ENCODE measurements at regions not wholly inside any gene's neighbourhood (a gene's known extent, or its start where the extent isn't known, plus 50 kb on each side); places are given as distances from the start of the nearest gene placed in this dataset.

DNA sequence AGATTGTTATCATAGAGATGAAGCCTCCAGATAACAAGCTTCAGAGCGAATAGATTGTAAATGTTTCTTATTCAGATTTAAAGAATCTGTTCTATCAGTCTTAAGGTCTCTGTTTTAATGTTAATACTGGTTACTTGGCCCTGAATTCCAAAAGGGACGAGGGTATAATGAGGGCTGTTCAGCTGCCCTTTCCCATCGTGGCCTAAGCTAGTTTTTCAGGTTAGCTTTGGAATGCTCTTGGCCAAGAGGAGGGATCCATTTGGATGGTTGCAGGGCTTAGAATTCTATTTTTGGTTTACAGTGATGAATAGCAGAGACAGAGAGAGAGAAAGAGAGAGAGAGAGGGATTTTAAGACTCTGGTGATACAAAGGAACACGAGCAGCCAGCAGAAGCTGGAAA is 62.8 kb upstream of the UFL1 start:
- TF ChIP-seq, protein P1, sequence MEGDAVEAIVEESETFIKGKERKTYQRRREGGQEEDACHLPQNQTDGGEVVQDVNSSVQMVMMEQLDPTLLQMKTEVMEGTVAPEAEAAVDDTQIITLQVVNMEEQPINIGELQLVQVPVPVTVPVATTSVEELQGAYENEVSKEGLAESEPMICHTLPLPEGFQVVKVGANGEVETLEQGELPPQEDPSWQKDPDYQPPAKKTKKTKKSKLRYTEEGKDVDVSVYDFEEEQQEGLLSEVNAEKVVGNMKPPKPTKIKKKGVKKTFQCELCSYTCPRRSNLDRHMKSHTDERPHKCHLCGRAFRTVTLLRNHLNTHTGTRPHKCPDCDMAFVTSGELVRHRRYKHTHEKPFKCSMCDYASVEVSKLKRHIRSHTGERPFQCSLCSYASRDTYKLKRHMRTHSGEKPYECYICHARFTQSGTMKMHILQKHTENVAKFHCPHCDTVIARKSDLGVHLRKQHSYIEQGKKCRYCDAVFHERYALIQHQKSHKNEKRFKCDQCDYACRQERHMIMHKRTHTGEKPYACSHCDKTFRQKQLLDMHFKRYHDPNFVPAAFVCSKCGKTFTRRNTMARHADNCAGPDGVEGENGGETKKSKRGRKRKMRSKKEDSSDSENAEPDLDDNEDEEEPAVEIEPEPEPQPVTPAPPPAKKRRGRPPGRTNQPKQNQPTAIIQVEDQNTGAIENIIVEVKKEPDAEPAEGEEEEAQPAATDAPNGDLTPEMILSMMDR (IDR thresholded peaks at IDR 0.05): no peak
- no peak for TF ChIP-seq EZH2 (IDR thresholded peaks at IDR 0.05)

Measured in neural progenitor cell (in vitro differentiated cells).